HG03095 (cell line): ENCODE measurements at regions not wholly inside any gene's neighbourhood (a gene's known extent, or its start where the extent isn't known, plus 50 kb on each side); places are given as distances from the start of the nearest gene placed in this dataset.
A peak's percentile ranks its signal among the peaks of the same experiment; 100 is the strongest.

Source experiments
- ATAC-seq: cut with Tn5 transposase; IDR thresholded peaks from one replicate; pipeline ENCODE4 v1.9.1; 2021; ENCODE audit warnings: moderate library complexity; ENCODE audit not compliant: unreplicated experiment

DNA sequence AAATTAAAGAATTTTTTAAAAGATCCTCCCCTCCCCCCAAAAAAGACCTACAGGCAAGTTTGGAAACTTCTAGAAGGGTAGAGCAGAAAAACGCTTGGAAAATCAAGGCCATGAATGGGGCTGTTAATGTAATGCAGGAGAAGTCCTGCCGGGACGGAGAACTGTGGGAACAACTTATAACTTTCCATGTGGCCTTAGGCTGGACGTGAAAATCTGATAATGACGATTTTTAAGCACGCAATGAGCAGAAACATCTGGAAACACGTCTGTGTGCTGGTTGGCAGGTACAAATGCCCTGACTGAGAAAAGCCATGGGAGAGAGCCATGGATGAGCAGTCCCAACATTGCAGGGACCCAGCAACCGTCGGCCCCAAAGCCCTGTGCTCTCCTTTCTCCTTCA lies 198.7 kb upstream of the RREB1 start:
- no peak for ATAC-seq

DNA sequence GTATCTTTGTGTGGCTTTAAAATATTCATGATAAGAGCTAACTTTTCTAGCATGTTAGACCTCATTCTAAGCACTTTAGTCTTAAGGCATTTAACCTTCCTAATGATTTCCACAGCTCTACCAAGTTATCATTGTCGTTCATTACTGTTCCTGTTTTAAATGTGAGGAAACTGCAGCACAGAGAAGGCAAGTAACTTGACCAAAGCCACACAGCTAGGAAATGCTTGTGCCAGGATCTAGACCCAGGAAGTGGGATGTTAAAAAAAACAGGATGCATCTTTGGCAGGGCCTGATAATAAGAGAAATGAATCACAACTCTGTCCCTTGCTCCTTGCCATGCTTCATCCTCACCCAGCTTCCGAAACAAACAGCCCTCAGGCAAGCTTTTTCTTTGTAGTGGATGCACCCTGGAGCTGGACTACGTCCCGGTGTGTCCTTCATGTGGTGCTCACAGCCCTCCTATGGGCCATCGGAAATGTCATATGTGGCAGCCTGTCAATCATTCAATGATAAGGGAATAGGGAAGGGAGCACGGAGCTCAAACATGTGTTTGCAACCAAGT lies 196.9 kb upstream of the RREB1 start:
- ATAC-seq: no peak

DNA sequence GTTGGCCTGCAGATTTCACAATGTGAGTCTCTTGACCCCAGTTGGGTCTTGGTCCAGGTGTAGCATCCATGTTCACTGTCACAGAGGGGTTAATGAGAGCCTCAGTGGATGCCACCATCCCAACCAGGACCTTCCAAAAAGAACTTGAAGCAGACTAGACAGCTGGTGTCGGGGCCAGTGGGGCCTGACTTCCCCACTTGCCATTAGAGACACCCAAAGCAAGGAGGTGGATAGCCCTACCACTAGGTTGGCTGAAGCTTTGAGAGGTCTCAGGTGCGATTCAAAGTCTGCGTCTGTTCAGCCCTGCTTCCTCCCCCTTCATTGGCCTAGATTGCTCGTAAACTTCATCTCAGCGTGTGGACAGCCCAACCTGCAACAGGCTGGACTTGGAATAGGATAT lies 196.4 kb upstream of the RREB1 start:
- ATAC-seq: no peak

DNA sequence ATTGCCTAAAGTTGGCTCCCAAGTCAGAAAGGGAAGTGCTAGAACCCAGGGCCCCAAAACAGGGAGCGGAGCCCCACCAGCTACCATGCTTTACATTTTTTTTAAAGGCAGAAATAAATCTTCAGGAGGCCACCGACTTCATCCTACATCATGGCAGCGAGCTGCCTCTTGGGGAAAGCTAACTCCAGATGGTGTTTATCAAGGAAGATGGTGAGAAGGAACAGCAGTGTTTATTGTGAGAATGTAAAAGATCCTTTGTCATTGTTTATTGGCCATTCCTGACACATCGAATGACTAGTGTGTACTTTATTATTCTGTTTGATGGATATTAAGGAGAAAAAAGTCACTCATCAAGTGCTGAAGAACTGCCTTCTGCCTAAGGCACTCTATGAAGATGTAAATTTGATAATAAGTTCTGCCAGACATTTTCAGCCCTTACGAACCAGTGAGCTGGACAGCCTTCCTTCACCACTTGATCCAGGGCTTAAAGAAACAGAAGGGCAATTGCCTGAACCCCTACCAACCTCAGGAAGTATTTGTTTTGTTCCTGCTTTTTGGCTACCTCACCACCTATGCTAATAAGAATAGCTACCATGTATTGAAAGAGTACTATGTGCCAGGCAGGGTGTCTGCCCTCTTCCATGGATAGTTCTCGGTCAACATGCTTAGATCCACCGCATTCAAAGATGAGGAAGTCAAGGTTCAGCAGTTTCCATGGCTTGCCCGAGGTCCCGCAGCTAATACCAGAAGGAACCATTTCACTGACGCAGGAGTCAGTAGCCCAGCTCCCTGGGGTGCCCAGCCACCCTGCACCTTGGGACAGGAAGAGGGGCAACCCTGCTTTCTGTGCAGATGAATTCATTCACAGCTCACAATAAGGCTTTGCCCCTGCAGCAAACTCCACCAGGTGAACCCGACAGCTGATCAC lies 194.7 kb upstream of the RREB1 start:
- no peak for ATAC-seq

DNA sequence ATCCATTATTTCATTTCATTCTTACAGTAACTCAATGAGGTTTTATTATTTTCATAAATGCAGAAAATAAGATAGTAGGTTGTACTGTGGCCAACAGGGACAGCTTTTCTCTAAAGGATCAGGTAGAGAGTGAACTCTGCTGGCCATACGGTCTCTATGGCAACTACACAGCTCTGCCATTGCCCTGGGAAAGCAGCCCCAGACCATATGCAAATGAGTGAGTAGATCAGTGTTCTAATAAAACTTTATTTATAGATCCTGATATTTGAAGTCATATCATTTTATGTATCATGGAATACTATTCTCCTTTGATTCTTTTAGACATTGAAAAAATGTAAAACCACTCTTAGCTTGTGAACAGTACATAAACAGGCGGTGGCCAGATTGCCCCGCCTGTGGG lies 192.5 kb upstream of the RREB1 start:
- ATAC-seq: no peak

DNA sequence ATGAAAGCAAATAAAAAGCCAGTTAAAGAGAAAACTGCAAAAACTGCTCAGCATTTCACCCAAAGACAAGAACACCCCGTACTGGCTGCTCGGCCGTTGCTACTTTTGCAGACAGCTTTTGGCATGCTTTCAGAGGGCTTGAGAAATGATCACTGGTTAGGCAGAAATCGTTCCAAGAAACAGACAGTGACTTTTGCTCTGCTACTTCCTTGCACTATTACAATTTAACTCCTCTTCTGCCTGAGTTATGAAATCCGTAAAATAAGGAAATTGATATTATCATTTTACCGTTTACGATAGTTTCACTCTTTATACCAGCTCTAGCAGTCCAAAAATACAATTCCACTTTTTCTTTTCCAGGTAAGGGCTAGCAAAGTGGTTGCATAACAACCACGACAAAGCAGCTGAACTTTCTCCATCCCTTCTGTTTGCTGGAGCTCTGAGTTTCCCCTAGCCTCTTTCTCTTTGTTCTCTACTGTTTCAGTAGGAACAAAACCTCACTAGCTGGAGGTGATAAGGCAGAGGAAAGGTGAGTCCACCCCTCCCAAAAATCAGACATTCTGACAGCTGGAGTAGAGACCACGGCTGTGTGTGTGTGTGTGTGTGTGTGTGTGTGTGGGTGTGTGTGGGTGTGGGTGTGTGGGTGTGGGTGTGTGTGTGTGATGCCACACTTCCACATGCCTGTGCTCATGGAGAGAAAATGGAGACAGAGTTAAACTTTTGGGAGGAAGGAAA lies 191.8 kb upstream of the RREB1 start:
- no peak for ATAC-seq

DNA sequence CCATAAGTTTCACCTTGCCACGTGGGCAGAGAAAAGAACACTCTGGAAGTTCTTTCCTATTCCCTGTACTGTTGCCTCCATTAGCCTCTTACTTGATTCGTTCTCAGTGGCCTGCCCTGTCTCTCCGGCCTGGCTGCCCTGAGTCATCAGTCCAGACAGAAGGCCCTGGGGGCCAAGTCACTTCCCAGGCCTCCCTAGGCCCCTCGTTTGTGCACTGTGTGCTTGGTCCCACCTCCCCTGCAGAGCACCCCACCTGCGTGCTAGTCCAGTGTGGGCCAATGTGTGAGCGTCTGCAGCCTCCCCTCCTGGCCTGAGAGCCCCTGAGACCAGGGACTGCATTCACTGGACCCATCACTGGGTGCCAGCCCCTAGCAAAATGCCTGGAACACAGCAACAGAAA lies 191.2 kb upstream of the RREB1 start:
- ATAC-seq: no peak

DNA sequence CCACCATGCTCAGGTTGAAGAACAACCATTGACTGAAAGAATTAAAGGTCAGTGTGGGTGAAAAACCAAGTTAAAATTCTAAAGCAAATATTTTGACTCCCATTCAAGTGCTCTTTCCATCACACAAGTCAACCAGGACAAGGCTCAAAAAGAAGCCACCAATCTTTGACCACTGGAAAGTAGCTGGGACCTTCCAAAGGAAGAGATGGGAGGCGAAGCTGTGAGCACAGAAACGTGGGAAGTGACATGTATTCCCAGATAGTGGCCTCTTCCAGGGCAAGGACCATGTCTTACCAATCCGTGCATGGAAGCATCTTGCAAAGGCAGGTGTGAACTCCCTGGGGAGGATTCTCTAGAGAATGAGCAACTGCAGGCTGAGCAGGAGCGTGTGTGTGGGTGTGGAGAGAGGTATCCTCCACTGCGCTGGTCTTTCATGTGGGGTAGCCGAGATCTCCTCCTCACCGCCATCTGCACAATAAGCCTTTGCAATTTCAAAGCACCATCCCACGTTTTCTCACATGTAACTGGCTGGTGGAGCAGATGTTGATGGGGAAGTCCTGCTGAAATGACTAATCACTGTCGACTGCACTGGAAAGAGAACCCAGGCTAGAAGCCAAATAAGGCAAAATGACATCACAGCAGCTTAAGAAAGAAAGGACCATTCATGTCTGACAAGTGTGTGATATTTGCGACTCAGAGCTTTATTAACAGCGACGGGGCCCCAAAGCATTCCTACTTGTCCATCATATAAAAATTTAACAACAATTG lies 189.4 kb upstream of the RREB1 start:
- peak; percentile 86 for ATAC-seq

DNA sequence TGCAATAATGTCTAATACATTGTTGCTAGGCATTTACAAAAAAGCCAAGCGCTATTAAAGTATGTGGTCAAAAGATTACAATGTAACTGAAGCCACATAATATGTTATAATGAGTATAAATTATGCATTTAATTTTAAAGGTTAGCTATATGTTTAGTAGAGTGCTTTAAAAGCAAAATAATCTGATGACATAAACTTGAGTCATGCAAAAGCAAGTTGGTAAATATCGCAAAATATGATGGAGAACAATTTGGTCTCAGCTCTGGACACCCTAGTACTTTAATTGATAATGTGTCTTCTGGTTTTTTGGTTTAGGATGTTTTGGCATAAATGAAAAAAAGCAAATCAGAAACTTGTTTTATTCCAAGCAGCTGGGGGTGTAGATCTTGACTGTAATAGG lies 188.6 kb upstream of the RREB1 start:
- ATAC-seq: no peak

DNA sequence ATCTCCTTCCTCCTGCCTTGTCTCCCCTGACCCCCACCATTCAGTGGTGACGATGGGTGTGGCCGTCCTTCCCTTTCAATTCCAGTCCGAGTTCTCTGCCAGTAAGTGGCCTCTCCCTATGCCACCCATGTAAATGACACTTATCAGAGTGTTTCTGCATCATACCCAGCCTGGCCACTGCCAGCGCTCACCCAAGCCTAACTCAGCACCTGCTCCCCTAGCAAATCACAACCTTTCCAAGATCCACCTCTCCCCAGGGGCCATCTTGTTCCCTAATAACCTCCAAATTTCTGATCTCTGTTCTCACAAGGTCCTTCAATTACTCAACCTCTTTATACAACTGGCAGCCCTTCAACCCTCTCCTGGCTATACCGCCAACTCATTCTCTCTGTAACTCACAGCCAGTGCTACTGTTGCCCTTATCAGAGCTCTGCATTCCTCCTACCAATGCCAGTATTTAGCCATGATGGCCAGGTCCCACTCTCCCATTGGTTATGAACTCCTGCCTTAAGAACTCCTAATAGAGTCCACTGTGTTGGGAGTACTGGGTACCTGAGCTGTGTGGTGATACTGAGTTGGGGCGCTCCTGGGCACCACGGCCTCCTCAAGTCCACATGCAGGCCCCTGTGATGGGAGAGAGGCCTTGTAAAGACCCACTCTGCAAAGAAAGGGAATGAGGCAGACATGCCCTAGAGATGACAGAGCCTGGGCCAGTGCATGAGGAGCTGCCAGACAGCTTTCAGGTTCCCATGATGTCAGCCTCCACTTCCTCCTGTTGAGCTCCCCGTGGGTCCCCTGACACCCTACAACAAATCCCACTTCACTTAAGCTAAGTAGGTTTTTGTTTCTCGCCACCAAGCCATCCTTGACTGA lies 187.4 kb upstream of the RREB1 start:
- no peak for ATAC-seq

DNA sequence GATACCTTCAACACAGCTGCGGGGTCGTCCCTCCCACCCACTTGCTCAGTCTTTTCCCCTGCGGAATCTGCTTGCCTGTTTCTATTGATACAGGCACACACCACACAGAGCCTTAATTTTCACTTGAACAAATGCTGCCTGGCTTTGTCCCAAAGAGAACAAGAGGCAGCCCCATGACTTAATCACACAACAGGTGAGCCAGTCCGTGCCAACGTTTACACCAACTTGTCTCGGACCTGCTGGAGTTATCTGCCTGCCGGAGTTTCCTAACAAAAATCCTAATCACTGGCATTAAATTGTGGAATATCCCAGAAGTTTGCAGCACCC lies 186.8 kb upstream of the RREB1 start:
- ATAC-seq: no peak

DNA sequence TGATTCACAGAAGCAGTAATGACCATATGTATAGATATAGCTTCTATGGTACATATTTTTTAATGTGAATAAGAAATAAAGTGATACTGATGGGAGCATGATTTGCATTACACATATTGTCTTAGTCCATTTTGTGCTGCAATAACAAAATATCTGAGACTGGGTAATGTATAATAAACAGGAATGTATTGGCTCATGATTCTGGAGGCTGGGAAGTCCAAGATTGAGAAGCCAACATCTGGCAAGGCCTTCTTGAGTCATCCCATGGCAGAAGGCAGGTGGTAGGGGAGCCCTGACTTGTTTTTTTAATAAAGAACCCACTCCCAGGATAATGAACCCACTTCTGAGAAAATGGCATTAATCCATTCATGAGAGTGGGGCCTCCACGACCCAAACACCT lies 185.6 kb upstream of the RREB1 start:
- no peak for ATAC-seq

DNA sequence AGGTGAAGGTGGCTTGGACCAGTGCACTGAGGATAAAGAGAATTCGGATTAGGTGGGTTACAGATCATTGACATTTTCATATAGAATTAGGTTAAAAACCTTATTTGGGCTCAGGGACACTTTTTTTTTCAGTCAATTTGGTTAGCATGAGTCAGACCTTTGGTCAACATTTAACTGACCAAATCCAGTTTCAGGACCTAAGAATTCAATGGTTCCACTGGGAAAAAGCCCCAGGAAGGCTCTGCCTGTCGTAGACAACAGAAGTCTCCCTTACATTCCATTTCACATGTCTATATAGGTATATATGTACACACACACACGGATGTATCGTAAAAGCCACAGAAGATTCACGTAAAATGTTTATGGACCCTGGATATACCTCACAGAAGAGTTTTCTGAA lies 184.2 kb upstream of the RREB1 start:
- no peak for ATAC-seq

DNA sequence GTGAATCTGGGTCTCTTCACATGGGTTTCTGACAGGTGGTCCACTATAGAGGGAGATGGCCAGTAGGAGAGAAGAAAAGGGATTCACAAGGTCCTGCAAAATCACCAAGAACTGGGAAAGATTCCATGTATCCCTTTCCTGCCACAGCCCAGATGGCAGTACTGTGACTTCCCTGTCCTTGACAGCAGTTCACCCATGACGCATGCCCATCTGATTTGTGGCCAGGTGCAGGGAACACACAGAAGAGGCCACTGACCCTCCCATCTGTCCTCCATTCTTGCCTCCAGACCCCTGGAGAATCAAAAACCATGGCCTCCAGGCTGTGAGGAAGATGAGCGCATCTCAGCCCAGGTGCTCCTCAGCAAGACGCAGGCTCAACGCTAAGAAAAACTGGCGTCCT lies 183.1 kb upstream of the RREB1 start:
- no peak for ATAC-seq

DNA sequence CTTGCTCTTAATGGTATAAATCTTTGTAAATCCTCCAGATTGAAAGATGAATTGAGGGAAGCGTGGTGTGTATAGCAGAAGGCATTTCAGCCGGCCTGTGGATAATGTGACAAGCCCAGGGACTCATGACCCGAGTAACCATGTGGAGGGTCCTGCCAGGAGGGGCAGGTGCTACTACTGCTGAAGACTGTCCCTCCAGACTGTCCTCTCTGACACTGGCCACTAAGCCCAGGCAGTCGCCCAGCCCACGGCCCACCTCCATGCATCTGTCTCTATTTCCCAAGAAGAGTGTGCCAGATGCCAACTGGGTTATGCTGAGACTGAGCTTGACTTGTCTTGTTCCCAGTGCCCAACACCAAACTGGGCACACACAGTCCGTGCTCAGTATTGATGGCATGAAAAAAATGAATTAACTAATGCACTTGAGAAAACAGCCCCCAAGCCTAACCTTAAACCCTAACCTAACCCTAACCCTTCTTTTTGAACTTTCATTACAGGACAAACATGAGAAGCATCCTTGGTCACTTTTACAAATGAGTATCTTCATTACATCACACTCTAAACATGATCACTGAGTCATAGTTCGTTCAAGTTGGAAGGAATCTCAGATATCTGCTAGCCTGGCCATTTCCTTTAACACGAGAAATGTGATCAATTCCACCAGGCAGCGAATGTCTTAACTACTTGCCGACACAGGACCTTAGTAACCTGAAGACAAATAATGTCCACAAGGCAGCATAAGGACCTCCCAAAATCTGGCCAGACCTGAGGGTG lies 182.2 kb upstream of the RREB1 start:
- no peak for ATAC-seq

DNA sequence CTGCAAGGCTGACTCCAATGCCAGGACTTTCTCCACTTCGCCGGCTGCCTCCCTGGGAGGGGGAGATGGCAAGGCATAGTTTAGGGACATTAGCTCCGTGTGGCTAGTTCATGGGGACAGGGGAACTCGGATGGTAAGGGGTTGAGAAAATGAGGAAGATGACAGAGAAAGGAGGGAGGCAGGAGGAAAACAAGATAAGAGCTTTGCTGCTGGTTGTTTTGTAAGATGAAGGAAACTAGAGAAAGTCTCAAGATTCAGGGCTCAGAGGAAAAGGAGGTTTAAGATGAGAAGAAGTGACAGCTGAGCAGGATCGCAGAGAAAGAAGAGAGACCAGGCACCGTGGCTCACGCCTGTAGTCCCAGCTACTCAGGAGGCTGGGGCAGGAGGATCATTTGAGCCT lies 180.9 kb upstream of the RREB1 start:
- no peak for ATAC-seq

DNA sequence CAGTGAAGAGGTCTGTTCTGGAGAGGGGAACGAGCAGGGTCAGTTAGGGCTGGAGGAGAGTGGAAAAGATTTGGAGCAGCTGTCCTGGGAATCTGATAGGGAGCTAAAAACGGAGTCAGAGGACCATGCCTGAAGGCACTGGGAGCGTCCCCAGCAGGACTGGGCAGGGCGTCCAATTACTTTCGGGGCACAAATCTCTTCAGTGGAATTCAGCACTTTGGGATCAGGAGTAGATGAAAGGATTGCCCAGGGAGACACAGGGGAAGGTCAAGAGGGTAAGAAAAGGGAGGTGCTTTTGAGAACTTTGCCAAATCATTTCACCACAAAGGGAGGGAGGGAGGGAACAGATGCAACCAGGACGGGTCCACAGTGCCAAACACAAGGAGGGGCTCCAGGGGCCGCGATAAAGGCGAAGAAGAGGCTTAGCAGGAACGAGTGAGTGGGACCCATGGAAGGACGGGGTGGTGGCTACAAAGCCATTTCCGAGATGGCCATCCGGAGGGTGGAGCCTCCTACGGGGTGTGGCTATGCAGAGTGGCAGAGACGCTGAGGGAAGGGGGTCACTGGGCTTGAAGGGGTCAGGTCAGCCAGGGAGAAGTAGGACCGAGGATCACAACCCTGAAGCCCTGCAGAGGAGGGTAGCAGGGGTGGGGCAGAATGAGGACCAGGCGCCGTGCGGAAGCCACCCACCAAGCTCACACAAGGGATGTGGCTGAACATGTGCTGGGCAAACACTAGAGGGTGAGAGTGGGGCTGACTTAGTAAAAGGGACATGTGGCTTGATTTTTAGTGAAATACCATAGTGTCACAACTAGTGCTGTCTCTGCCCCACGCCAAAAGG lies 180.0 kb upstream of the RREB1 start:
- ATAC-seq: no peak

DNA sequence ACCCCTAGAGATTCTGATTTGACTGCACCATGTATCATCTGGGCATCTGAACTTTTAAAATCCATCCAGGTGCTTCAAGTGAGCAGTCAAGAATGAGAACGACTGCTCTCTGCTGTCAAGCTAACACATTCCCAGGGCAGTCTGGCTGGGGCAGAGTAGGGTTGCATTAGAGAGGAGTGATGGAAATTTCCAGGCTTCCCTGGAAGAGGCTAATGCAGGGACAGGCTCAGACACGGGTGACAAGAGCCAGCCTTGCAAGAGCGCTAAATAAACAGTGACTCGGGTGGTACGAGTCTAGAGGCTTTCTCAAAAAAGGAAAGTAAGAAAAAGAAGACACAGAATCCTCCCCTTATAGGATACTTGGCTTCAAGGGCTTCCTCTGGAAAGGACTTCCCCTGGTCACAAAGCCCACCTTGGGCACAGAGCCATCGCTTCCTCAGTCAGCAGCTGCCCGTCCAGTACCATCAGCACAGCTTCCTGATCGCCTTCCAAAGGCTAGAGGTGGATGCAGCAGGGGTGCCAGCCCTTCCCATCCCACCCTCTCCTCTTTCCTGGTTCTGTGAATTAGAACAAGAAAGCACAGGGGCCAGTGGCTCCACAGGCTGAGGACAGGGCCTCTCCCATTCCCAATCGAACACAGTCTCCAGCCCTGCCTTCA lies 177.4 kb upstream of the RREB1 start:
- no peak for ATAC-seq
